GM18867 (cell line): ENCODE measurements at regions not wholly inside any gene's neighbourhood (a gene's known extent, or its start where the extent isn't known, plus 50 kb on each side); places are given as distances from the start of the nearest gene placed in this dataset.

Experiments
- ATAC-seq: cut with Tn5 transposase; IDR thresholded peaks from one replicate; pipeline ENCODE4 v1.9.1; 2021; ENCODE audit warnings: mild to moderate bottlenecking, moderate library complexity; ENCODE audit not compliant: unreplicated experiment

- ATAC-seq = no peak
Observed at GRCh38 chr17:72338304-72338703, 217.5 kb downstream of the SOX9 start.

- no peak for ATAC-seq
Observed at GRCh38 chr17:72338847-72339790, 218.3 kb downstream of the SOX9 start.

GRCh38 chr17:72340836-72341235 lies 220.0 kb downstream of the SOX9 start:
- ATAC-seq = no peak

- ATAC-seq = no peak
Observed at GRCh38 chr17:72342061-72342460, 221.2 kb downstream of the SOX9 start.

- ATAC-seq = no peak
Observed at GRCh38 chr17:72342627-72343527, 222.1 kb downstream of the SOX9 start.

- no peak for ATAC-seq
Observed at GRCh38 chr17:72343911-72344310, 223.1 kb downstream of the SOX9 start.

GRCh38 chr17:72344613-72345012 lies 223.8 kb downstream of the SOX9 start:
- ATAC-seq = no peak

- ATAC-seq = no peak
Observed at GRCh38 chr17:72345088-72345487, 224.3 kb downstream of the SOX9 start.

GRCh38 chr17:72345536-72345935 lies 224.7 kb downstream of the SOX9 start:
- no peak for ATAC-seq

GRCh38 chr17:72346306-72346705 lies 225.5 kb downstream of the SOX9 start:
- ATAC-seq = no peak

GRCh38 chr17:72349011-72349410 lies 228.2 kb downstream of the SOX9 start:
- ATAC-seq = no peak

- no peak for ATAC-seq
Observed at GRCh38 chr17:72349491-72349995, 228.7 kb downstream of the SOX9 start.

- no peak for ATAC-seq
Observed at GRCh38 chr17:72350073-72350472, 229.3 kb downstream of the SOX9 start.

- ATAC-seq = no peak
Observed at GRCh38 chr17:72351365-72351764, 230.5 kb downstream of the SOX9 start.

- ATAC-seq = no peak
Observed at GRCh38 chr17:72351884-72352346, 231.1 kb downstream of the SOX9 start.

GRCh38 chr17:72353502-72353901 lies 232.7 kb downstream of the SOX9 start:
- ATAC-seq = no peak

GRCh38 chr17:72354071-72354470 lies 233.3 kb downstream of the SOX9 start:
- ATAC-seq = no peak

- ATAC-seq = no peak
Observed at GRCh38 chr17:72357764-72358365, 237.0 kb downstream of the SOX9 start.

- no peak for ATAC-seq
Observed at GRCh38 chr17:72358465-72358864, 237.6 kb downstream of the SOX9 start.

GRCh38 chr17:72359274-72359673 lies 238.5 kb downstream of the SOX9 start:
- no peak for ATAC-seq

- no peak for ATAC-seq
Observed at GRCh38 chr17:72359811-72360210, 239.0 kb downstream of the SOX9 start.
